GM18870 (cell line): ENCODE measurements at regions not wholly inside any gene's neighbourhood (a gene's known extent, or its start where the extent isn't known, plus 50 kb on each side); places are given as distances from the start of the nearest gene placed in this dataset.
A peak's percentile ranks its signal among the peaks of the same experiment; 100 is the strongest.
"Not testable (repeated sequence)": the region's sequence is repeated elsewhere in the genome, so short reads cannot be mapped to it uniquely, and the experiment has no call there.

Source experiments
- ATAC-seq: cut with Tn5 transposase; IDR thresholded peaks from one replicate; pipeline ENCODE4 v1.9.1; 2021; ENCODE audit warnings: moderate library complexity; ENCODE audit not compliant: unreplicated experiment

DNA sequence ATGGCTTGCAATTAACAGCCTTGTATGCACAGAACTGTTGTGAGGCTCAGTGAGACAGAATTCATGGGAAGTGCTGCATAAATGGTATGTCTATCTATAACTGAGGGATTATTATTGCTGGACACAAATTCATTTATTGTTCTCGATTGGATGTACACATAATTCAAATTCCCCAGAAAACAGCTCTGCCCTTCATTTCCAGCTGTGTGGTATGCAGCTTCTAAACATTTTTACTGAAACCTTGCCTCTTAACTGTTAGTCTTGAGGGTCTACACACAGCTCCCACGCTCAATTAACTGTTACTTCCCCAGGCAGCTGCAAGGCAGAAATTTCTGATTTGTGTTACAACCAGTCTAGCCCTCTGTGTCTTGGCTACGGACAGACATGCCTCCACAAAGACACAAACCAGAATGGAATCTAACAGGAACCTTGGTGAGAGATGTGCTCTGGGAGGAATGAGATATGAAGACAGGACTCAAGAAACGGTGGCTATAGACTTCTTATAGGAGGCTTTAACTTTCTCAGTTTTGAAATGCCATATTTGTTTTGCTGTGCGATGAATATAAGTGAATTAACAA lies 139.7 kb upstream of the TBL1XR1 start:
- ATAC-seq: no peak

DNA sequence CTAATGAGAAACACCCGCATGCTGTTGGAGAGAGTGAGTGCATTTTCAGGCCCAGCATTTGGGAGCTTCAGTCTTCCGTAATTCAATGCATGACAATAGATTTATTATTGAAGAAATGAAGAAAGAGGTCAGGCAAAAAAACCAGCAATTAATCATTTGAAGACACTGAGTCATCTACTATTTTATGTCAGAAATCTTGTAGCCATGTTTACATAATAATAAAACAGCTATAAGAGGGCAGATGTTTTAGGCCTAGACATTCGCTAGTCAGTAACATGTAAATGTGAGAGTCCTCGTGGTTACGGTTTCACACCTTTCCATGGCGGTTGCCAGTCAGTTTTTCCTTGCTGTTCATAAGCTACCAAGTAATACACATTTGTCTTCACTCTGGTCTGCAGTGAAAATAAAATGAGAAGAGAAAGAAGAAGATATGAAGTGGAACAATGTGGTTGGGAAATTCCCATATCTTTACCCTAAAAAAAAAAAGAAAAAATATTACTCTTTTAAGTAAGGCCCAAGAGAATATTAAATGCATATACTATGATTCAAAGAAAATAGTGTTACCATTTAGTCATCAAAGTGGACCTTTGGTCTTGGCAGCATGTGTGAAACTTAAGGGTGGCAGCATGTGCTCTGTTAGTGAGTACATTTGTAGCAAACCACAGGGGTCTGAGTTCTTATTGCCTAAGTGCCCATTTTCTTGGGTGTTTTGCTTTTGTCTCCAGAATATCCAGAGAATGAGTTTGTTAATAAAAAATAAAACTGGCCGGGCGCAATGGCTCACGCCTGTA lies 140.5 kb upstream of the TBL1XR1 start:
- peak; percentile 90 for ATAC-seq

DNA sequence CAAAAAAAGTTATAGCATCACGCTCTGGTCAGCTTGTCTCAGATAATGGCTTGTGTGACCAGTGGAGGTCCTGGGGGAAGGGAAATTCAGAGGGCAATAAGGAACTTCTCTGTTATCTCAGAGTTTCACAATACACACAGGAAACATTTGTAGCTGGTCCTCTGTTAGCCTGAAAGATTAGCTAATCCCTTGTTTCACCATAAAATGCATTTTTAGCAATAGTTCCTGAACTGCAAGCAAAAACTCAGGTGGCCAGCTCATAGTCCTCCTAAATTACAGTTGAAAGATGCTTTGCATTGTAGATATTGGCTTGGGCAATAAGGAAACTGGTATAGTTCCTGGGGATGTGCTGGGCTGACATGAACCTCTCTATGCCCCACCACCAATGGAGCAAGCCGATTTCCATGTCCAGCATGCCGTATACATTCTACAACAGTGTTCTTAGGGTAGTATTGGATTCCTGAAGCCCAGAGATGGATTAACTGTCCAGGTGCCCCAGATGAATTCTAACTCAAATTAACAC lies 141.5 kb upstream of the TBL1XR1 start:
- ATAC-seq: peak; percentile 27

DNA sequence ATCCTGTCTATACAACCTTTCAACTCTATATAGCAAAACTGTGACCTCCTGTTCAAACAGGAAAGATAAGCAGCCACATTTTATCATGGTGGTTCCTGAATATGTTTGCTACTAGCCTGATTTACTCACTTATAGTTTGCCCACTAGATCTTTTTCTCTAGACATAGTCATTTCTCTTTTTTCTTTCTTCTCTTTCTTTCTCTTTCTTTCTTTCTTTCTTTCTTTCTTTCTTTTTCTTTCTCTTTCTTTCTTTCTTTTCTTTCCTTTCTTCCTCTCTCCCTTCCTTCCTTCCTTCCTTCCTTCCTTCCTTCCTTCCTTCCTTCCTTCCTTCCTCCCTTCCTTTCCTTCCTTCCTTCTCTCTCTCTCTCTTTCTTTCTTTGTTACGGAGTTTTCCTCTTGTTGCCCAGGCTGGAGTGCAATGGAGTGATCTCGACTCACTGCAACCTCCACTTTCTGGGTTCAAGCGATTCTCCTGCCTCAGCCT lies 142.0 kb upstream of the TBL1XR1 start:
- ATAC-seq: not testable (repeated sequence)

DNA sequence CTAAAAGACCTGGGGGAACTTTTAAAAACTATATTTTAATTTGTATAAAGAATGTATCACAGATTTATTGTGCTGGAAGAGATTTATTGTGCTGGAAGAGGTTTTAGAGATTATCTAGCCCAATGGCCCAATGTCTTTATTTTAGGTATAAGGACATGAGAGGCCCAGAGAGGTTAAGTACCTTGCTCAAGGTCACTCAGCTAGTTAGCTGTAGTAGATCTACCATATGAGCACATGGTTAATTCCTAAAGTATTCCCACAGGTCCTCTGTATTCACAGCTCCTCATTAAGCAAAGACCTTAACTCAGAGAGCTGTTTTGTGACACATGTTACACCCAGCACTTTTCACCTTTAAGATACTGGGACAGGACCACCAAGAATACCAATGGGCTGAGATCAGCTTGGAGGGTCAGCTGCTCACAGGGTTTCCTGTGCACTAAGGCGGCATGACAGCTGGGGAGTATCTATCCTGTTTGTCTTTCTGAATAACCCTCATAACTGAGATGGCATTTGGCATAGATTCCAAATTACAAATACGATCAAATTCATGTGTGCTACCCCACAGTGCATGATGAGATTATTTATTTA lies 143.1 kb upstream of the TBL1XR1 start:
- no peak for ATAC-seq

DNA sequence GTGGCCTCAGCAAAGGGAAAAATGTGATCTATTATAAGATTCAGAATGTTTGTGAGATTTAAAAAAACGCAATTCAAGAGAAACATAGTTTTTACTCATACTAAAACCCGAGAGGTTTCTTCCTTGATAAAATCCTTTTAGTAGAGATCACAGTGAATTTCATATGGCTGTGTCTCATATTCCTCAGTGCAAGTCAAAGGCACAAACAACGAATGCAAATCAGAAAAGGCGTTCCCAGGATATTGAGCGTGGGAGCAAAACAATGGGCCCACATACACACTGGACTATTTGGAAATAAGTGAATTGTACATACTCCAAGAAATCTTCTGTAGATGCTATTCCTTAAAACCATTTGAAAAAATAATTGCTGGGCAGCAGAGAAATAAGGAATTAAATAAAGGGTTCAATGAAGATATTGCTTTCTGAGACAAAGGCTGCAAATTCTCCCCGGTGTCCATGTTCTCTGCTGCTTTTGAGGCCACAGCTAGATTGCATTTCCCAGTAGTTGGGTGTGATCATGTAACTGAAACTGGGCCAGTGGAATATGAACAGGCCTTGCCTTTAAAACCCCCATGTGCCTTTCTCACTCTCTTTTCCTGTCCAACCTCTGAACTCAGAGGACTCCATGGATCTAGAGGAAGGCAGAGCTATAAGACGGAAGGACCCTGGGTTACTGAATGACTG lies 144.6 kb upstream of the TBL1XR1 start:
- no peak for ATAC-seq

DNA sequence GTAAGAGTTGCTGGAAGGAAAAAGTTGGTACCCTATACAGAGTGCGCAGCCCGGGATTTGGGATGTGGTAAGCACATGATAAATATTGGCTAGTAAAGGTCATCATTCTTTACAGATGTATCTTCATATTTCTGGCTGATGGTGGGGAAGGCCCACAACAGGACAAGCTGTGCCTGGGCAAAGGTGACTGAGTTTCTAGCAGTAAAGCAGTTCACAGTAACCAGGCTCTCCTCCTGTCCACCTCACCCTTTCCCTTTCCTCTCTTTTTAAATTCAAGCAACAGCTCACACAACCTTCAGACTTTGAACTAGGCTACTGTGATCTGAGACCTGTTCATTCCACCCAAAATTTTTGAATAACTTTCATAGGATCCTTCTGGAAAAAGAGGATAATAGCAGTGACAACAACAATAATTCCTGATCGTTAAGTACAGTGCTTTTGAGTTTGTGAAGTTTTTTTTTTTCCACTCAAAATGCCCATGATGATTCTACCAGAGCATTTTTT lies 145.9 kb upstream of the TBL1XR1 start:
- ATAC-seq: no peak

DNA sequence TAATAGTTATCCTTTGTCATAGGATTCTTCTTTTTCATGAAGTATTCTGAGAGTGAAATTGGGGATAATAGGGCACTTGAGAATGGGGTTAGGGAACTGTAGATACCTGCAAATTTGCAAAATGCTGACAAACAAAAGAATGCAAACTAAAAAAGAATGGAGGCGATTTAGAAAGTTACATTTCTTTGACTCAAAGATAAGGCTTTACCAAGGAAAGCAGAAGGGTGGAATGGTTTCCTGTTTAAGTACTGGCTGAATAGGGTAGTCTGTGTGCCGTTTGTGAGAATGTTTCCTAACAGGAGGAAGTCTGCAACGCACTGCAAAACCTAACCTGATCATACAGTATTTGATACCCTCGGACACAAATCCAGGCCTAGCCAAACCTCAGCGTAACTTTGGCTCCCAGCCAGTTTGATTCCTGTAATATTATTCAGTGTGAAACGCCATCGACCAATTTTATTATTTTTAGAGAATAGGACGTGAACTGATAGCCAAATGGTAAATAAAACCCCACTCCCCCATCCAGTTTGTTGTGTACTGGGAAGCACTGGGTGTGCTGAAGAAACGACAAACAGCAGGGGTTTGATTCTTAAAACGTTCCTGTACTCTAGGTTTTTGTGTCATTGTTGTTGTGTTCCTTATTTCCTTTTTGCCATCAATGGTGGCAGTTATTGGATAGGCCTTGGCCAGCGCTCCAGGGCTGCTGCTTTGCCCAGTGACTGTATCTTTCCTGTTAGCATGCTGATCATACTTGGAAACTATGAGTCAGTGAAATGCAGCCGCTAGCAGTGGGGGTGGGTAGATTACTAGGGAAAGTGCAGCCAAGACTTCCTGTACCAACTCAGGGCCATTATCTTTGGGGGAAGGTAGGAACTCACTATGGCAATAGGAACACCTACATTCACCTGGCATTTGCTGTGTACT lies 148.0 kb upstream of the TBL1XR1 start:
- peak; percentile 90 for ATAC-seq

DNA sequence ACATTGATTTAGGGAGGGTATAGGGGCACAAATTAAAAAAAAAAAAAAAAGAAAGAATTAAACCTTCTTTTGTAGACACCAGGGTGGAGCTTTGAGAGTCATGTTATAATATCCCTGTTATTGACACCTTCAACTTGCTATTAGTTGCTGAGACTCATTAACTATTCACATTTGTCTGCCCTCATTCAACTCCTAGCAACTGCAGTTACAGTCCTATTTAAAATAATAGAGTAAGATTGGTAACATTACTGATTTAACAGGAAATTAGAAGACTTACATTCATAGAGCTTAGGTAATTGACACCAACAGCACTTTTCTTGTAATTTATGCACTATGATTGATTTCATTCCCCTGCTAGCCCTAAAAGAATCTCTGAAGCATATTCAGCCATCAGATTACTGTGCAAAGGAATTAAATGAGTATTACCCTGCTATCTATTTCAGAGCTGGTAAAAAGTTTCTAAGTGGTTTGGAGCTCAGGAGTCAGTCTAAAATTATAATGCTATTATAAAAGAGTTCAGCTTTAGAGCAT lies 148.8 kb upstream of the TBL1XR1 start:
- ATAC-seq: peak; percentile 16

DNA sequence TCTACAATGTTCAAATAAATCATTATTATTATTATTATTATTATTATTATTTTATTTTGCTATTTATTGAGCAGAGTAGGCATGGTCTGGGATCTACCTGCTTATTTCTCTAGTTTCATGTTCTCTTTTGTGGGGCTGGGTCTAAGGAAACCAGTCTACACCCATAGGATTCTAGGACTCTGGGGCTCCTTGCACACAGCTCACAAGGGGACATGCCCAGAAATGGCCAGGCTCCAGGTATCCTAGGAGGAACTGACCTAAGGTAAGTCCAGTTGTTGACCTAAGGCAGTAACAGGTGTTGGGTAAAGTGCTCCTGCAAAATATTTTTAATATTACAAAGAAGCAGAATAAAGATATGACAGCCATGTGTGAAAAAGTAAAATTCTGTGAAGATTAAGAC lies 149.6 kb upstream of the TBL1XR1 start:
- no peak for ATAC-seq

DNA sequence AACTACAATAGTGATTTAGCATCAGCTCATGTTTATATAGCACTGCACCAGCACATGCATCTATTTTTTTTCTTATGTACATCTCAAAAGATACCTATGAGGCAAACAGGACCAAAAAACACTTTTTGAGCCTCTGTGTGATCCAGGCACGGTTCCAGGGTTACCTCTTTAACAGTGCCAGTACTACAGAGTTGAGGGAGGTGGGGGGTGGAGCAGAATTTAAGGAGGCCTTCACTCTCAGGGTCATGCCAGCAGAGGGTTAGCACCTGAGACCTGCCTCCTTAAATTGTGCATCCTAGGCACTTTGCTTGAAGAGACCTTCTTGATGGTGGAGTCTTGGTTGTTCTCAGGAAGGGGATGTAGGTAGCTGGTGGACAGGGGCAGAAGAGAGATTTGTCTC lies 150.3 kb upstream of the TBL1XR1 start:
- ATAC-seq: no peak

DNA sequence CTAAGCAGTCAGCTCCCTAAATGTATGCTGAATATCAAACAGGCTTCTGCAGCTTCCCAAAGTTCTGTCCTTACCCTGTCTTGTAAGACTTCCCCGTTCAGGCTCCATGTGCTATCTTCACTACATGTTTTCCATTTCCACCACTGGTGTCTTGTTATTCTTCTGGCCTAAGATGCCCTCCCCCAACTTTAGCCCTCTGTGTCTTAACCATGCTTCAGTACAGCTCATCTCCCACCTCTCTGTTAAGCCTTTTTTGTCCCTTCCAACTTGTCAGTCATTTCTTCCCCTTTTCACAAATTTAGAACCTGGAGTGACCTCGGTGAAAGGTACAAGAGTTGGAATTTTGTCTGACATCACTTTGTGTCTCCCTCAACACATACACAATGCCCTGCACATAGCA lies 151.7 kb upstream of the TBL1XR1 start:
- no peak for ATAC-seq

DNA sequence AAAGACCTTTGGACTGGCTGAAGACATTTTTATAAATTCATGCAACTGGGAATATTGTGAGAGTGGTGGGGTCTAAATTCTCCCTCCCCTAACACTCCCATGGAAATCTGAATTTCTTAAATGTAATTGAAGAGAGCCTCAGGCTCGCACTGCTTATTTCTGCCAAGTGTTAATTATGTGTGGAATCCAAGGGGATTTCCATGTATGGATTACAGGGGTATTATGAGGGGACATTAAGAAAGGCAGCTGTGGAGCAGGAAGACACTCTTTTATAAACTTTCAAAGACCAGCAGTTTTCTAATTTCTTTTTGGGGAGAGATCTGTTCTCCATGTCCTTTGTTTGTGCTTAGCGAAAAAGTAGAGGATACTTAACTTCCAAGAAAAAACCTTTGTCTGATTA lies 152.1 kb upstream of the TBL1XR1 start:
- no peak for ATAC-seq

DNA sequence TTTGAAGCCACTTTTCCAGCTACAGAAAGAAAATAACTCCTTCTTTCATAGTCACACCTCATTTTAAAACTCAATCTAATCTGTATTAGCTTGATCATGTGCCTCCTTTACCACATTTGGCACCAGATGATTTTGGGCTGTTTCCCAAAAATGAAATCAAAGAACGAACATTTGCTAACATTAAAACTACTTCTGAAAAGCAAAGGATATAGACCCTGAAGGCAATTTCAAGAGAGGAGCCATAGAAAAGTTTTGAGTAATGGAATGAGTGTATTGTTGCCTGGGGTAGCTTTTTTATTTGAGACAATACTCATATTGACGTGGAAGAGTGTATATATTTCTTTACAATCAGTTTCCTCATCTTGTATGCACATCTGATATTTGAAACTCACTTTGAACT lies 152.8 kb upstream of the TBL1XR1 start:
- no peak for ATAC-seq

DNA sequence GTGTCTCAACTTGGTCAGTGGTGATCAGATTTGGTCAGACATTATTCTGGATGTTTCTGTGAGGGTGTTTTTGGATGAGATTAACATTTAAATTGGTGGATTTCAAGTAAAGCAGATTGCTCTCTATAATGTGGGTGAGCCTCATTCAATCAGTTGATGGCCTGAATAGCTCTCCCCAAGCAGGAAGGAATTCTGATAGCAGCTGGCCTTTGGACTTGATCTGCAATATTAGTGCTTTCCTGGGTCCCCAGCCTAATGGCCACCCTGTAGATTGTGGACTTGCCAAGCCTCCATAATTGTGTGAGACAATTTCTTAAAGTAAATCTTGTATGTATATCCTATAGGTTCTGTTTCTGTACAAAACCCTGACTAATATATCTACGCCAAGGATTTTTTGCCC lies 153.9 kb upstream of the TBL1XR1 start:
- ATAC-seq: no peak

DNA sequence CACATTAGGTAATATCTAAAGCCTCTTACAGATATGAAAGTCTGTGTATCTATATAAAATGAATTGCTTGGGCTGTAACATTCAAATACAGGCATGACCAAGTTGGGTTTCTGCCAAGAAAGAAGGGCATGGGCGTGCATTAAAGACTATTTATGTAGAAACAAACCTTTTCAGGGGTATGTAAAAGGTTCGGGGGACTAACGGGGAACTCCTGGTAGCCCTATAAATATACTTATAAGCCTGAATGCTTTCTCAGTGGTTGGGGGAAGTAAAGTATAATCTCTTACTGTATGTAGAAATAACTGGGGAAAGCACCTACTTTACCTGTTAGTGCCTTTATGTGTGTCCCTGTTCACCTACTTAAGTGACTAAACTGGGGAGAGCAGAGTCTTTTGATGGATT lies 154.5 kb upstream of the TBL1XR1 start:
- peak; percentile 99 for ATAC-seq

DNA sequence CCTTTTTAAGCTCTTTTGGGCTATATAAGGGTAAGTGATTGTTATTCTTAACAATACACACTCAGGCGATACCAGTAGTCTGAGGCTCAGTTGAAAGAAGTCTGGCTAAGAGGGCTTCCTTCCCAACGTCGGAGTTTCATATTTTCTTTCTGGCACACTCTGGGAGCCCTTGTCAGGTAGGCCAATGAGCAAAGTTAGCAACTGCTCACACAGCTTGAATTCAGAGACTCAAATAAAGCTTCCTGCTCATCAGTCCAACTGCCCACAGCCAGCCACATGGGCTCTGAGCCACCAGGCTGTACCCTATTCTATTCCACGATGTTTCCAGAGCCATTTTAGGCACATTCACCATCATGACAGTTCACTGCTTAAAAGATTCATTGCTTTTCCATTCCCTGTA lies 155.1 kb upstream of the TBL1XR1 start:
- no peak for ATAC-seq

DNA sequence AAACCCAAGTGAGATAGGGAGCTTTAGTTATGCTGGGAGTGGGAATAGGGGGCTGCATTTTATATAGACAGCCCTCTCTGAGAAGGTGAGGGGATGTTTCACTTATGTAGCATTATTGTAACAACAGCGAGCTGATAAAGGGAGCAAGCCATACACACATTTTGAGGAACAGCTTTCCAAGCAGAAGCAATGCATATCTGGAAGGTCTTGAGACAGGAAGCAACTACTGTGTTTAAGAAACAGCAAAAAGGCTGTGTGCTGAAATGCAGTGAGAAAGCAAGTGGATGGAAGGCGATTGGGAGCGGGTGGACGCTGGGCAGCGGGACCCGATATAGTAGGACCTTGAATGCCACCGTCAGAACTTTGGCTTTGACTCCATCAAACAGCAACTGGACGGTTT lies 155.9 kb upstream of the TBL1XR1 start:
- ATAC-seq: no peak

DNA sequence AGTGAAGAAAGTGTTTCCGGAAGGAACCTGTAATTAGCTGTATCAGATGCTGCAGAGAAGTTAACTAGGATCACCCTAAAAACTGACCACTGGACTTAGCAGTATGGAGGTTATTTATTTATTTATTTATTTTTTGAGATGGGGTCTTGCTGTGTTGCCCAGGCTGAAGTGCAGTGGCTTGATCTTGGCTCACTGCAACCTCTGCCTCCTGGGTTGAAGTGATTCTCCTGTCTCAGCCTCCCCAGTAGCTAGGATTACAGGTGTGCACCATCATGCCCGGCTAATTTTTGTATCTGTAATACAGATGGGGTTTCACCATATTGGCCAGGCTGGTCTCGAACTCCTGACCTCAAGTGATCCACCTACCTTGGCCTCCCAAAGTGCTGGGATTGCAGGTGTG lies 156.6 kb upstream of the TBL1XR1 start:
- not testable (repeated sequence) for ATAC-seq

DNA sequence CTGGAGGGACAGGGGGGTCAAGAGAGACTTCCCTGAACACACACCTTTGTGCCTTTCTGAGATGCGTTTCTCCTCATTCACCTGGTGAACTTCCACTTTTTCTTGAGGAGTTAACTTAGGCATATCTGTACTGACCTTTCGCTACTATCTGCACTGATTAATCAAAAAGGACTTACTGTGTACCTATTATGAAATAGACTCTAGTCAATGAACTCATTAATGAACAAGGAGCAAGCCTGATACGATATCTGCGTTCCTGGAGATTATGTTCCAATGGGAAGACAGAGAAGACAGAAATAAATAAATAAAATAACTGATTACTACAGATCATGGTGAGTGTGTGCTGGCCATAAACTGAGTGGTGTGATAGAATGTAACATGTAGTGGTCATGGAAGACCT lies 157.2 kb upstream of the TBL1XR1 start:
- ATAC-seq: no peak
